Peyer's patch (tissue), 4 donors: ENCODE measurements at regions not wholly inside any gene's neighbourhood (a gene's known extent, or its start where the extent isn't known, plus 50 kb on each side); places are given as distances from the start of the nearest gene placed in this dataset.

Source experiments
- POLR2A ChIP-seq, 2 donors: fragments of 450-650 bp; IDR thresholded peaks; one replicate each; pipeline ENCODE4 v1.5.1; 2017; ENCODE audit warnings: antibody characterized with exemption in 2 of 2, mild to moderate bottlenecking in 2 of 2, moderate library complexity in 2 of 2
- TF ChIP-seq, protein P1 (sequence below), 6 experiments: fragments of 450-650 bp in 4 of 6; fragments of 200-600 bp in 2 of 6; sonication (generic) in 1 of 6; IDR thresholded peaks; one replicate each; pipeline ENCODE4 v1.5.1; 2017 to 2019; ENCODE audit warnings: antibody characterized with exemption in 6 of 6, mild to moderate bottlenecking in 3 of 6, moderate library complexity in 1 of 6

DNA sequence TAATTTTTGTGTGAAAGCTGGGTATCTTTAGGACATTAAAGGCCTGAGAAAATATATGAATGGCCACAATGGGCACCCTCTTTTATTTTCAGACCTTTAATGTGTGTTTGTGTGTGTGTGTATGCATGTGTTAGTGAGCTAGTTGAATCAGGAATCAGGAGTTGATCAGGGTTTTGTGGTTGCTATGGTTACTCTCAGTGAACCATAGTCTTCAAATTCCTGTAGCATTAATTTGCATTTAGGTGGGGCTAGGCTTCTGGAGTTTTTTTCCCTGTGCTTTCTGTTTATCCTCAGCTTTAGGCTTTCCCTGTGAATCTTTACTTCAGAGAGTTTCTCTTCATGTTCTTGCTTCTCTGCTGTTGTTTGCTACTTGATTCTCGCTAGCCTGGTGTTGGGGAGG, 122.0 kb upstream of the ONECUT1 start:
- no peak for TF ChIP-seq POLR2A (IDR thresholded peaks at IDR 0.05)
- TF ChIP-seq, protein P1, sequence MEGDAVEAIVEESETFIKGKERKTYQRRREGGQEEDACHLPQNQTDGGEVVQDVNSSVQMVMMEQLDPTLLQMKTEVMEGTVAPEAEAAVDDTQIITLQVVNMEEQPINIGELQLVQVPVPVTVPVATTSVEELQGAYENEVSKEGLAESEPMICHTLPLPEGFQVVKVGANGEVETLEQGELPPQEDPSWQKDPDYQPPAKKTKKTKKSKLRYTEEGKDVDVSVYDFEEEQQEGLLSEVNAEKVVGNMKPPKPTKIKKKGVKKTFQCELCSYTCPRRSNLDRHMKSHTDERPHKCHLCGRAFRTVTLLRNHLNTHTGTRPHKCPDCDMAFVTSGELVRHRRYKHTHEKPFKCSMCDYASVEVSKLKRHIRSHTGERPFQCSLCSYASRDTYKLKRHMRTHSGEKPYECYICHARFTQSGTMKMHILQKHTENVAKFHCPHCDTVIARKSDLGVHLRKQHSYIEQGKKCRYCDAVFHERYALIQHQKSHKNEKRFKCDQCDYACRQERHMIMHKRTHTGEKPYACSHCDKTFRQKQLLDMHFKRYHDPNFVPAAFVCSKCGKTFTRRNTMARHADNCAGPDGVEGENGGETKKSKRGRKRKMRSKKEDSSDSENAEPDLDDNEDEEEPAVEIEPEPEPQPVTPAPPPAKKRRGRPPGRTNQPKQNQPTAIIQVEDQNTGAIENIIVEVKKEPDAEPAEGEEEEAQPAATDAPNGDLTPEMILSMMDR (IDR thresholded peaks at IDR 0.05): no peak
